ENCODE measurements at regions not wholly inside any gene's neighbourhood (a gene's known extent, or its start where the extent isn't known, plus 50 kb on each side); places are given as distances from the start of the nearest gene placed in this dataset.

GRCh38 chr13:106625578-106625977 is 57.6 kb upstream of the ARGLU1 start:
- no peak for DNase-seq

DNA sequence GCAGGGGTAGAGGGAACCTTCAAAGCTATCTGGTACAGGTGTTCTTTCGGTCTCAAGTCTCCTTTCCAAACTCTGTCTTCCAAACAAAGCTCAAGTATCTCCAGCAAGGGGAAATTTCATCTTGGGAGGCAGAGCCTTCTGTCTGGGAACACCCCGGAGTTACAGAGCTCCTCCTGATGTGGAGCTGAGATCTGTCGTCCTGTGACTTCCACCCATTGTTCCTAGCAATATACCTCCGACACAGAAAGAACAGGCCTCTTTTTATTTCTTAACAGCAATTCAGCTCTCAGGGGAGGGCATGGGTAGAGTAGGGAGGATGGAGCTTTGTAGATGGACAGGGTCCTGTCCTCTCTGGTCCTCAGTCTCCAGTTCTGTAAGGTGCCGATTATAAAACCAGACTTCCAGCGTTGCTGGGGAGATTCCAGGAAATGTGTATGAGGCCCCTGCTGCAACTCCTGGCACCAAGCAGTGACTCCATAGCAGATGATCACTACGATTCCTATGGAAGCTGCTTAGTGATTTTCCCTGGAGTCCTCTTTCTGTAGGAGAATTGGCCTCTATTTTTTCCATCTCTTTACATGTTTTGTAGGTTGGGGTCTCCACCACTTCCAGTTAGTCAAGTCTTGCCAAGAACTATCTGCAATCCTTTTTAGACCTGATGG is 56.0 kb upstream of the ARGLU1 start:
- no peak for DNase-seq

DNA sequence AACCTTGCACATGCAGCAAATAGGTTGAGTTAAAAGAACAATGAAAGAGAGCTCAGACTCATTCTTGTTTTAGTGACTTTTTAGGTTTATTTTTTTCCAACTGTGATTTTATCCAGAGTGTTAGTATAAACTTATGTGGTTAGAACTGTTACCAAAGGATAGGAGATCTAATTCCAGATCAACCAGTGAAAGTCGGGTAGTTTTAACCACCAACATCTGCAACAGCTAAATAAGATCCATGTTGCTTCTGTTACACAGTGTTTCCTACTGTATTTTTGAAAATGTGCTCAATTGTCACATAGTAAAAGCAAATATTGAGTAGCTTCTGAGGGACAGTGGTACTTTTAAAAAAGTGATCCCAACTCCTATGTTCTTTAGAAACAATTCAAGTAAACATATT is 53.9 kb upstream of the ARGLU1 start:
- no peak for DNase-seq

- peak; percentile 15 for DNase-seq
These were observed 52.0 kb upstream of the ARGLU1 start for GRCh38 chr13:106619688-106620555.
